A204.1 (cell line): ENCODE measurements at regions not wholly inside any gene's neighbourhood (a gene's known extent, or its start where the extent isn't known, plus 50 kb on each side); places are given as distances from the start of the nearest gene placed in this dataset.

ENCODE experiments used
- FAIRE-seq: peaks from 2 replicates; lab custom pipeline; 2012; peaks lifted over from hg19 to GRCh38; lab: Jason Lieb, UNC

DNA sequence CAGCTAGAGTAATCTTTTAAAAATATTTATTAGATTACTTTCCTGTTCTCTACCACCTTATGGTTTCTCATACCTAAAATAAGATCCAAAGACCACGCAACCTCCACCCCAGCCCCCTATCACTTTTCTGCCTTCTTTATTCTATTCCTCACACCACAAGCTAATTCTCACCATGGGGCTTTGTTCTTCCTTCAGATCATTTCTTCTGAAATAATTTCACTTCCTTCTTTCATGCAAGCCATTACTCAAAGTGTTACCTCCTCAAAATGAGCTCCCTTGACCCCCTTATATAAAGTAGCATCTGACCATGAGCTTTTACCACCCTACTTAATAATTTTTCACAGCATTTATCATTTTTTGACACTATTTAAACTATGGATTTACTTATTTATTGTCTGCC lies 233.2 kb upstream of the TMCO5A start:
- FAIRE-seq, result no peak

DNA sequence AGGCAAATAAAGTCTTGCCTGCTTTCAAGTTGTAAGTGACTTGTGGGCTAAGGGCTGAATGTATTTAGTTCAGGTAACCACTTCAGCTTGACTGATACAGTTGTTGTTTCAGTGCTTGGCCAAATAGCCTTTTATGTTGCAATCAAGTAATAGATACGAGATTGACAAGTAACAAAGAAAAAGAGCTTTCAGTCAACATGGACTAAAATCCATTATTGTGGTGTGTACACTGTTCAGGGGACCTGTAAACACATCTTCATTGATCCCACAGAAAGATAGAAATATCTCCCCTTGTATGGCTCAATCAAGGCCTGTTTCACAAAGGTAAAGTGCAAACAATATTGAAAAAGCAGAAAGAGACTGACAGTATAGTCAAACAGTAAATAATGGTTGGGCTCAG lies 224.8 kb upstream of the TMCO5A start:
- FAIRE-seq, result no peak

- no peak for FAIRE-seq
These were observed 219.3 kb upstream of the TMCO5A start for GRCh38 chr15:37715101-37715500.

DNA sequence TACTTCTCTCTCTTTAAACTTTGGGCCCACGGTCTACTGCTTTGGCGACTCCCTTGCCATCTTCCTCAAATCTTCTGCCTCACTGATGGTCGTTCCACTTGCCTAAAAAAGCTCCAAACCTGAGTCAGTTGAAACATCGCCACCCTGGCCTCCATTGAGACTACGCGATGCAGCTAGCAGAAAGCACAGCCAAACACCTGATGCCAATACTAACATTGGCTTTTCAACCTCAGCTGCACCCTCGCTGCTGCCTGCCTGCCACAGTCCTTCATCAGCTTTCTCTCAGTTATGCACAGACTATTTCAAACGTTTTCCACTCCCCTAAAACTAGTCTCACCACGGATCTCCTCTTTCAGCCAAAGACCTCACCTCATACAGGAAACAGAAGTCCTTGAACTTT lies 214.2 kb upstream of the TMCO5A start:
- FAIRE-seq, result no peak

DNA sequence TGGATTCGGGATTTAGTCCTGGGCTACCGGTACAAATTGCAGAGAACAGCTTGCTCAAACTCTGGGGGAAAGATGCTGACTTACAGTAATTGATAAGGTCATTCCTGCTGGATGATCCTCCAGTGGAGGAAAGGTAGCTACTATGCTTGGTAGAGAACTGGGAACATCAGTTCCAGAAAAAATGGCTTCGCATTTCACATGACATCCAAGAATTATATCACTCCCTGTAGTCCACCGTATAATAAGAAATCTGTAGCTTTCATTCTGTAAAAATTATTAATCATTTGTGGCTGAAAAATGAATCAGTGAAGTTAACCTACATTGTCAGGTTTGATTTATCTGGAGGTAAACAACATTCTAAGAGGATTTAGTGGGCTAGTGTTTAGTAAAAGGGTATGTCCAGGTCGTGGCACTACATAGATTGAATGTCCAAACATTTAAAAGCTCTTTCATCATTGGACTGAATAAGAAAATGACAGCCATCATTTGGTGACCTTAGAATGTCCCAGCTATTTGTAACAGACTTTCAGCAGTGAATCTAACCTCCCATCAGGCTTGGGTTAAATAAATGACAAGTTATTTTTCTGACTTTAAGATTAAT lies 203.2 kb upstream of the TMCO5A start:
- no peak for FAIRE-seq

- FAIRE-seq, result no peak
These were observed 200.8 kb upstream of the TMCO5A start for GRCh38 chr15:37733628-37734027.

DNA sequence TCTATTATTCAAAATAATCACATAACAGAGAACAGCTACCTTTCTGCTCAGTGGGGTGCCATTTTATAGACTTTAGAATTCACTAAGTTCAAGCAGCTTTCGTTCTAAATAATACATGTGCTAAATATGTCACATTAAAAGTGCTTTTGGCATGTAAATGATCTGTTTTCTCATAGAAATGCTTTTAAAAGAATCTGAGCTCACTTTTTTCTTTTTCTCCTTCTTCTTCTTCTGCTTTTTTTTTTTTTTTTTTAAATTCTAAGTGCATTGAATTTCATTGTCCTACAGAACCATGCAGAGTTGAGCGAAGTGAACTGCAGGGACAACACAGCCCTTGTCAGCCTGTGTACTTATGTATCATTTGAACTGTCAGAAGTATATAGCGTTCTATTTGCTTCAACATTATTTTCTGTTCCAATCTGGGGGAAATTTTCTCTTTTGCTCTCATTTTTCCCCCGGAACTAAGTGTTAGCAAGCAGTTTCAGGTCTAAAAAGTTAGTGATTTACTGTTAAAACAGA lies 193.8 kb upstream of the TMCO5A start:
- no peak for FAIRE-seq

- no peak for FAIRE-seq
These were observed 190.6 kb upstream of the TMCO5A start for GRCh38 chr15:37743826-37744225.

DNA sequence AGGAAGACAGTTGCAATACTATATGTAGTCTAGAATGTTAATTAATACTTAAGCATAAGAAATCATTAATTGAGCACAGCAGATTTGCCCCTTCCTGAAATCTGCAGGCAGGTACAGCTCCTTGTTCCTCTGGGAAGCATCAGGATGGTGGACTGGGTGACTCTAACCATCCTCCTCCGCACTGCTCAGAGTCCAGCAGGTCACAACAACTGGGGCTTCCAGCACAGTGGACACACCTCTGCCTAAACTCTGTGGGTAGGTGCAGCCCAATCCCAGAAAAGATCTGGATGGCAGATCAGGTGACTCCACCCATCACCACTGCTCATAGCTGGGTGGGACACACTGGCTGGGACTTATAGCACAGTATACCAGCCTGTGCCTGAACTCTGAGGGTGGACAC lies 189.9 kb upstream of the TMCO5A start:
- no peak for FAIRE-seq

DNA sequence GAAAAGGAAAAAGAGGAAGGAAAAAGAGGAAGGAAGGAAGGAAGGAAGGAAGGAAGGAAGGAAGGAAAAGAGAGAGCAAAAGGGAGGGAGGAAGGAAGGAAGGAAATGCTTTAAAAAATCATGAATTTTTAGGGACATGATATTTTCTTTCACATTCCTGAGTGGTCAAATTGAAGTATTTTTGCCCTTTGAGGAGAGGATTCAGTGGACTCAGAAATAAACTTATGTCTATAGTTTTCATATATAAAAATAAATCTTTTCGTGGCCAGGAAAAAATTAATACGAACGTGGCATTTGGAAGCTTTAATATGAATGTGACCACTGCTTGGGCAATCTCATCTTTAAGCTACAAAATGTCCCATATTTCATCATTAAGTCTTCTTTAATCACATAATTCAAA lies 183.0 kb upstream of the TMCO5A start:
- no peak for FAIRE-seq

DNA sequence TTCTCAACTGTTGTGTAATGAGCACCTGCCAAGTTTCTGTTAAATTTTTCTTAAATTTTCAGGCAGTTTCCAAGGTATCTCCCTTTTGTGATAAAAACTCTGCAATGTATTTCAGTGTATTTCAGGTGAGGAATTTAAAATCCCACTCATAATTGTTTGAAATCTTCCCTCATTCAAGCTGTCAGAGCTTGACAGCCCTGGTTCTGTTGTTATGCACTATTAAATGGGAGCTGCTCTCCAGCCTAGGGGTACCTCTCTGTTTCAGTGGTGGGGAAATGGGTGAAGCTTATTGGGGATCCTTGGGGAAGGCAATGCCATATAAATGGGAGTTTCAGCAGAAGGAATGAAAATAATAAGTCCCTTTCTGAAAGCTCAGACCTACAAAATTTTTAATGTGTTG lies 178.0 kb upstream of the TMCO5A start:
- FAIRE-seq, result no peak

- no peak for FAIRE-seq
These were observed 176.0 kb upstream of the TMCO5A start for GRCh38 chr15:37758412-37758811.

DNA sequence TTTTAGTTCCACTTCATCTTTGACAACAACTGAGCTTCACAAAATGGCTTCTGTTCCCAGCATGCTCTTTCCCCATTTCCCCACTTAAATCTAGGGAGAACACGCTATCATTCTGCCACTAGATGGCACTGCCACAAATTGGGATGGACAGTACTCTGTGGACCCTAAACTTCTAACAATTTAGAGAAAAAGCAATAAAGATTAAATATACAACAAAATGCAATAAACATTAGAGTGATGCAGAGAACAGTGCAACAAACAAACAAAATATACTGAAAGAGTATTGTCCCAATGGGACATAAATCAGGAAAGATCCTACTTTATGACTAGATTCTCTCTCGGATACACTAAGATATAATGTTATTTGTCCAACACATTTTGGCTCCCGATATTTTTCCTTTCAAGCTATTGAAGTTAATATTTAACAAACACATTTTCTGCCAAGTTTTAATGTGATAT lies 169.7 kb upstream of the TMCO5A start:
- no peak for FAIRE-seq

- no peak for FAIRE-seq
These were observed 168.7 kb upstream of the TMCO5A start for GRCh38 chr15:37765786-37766185.

GRCh38 chr15:37767841-37768455 lies 166.5 kb upstream of the TMCO5A start:
- FAIRE-seq, result no peak

- FAIRE-seq, result no peak
These were observed 163.0 kb upstream of the TMCO5A start for GRCh38 chr15:37771465-37771864.

DNA sequence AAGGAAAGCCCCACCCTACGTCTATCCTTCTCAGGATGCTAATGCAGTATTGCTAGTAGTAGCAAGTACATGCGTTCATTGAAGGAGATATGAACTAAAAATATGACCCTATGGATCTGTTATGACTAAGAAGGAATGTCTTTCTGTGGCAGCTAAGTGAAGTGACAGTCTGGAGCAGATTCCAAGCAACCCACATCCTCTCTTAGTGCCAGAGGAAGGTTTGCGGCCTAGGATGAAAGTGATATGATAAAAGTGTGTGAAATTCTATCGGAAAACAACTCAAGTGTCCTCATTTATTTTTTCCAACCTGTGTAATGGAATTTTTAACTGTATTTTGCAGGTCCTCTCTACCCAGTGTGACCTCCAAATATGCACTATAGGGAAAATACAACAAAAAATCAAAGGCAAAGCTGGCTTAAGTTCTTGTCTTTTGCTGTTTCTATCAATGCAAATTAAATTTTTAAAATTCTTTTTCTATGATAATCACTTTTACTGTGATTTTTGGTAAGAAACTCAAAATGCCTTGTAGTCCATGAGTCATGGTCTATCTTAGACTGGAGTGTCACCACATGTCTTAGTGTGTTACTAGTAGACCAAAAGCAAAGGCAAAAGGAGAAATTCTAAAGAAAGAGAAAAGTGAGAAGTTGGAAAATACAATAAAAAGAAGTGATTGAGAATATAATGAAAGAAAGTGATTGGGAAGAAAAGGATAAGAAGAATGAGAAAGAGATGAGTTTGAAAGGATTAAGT lies 161.2 kb upstream of the TMCO5A start:
- no peak for FAIRE-seq

DNA sequence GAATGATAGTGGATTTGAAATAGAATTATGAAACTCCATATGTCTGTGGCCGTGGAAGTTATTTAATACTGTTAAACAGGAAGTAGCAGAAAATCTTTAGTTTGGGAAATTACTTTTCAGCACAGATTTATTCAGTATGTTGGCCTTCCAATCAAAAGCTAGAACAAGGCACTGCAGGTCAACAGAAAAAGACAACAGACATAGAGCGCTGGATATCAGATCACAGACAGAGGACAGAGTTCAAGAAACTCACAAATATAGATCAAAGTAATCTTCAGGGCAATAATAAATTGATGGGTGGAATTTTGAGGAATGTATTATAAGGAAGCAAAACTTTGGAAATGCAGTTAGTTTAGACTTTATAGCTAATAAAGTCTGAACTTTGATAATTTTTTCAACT lies 159.5 kb upstream of the TMCO5A start:
- no peak for FAIRE-seq

GRCh38 chr15:37777006-37777405 lies 157.4 kb upstream of the TMCO5A start:
- no peak for FAIRE-seq

DNA sequence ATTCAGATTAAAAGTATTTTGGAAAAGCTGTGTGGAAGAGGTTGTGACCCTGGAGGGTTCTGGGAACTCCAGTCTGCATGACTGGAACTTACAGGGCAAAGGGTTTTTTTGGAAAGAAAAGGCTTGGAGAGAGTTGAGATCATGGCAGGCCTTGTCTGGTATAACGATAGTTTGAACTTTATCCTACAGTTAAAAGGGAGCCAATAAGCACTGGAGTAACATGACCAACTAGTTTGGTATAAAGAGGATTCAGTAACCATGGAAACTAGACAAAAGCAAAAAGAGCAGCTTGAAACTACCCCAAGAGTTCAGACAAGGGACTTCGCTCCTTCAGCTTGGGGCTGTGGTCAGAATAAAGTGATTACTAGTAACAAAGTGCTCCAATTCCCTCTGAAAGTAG lies 151.2 kb upstream of the TMCO5A start:
- no peak for FAIRE-seq

- FAIRE-seq, result no peak
These were observed 146.1 kb upstream of the TMCO5A start for GRCh38 chr15:37788330-37788729.

DNA sequence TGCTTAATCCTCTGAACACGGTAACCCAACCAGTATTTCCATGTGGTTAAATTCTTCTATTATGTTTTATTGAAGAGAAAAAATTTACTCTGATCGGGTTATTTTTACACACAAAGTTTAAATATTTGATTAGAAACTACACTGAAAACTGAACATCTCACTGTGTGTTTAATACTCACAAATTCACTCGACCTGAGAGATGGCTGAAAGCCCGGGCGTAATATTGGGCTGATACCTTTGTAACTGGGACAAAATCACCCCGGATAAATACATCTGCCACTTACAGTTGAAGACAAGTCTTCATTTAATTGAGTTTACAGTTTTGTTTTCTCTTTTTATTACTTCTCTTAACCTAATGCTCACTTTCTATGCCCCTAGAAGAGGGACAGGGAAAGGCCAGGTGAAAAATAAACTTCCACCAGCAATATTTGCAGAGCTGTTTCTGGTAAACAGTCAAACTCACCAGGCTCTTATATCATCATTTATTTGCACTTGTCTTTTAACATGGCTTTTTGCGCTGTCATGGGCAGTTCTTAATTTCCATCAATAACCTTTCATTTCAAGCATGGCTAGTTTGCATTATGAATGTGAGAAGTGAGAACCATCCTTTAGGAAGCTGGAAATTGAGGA lies 145.6 kb upstream of the TMCO5A start:
- FAIRE-seq, result no peak

DNA sequence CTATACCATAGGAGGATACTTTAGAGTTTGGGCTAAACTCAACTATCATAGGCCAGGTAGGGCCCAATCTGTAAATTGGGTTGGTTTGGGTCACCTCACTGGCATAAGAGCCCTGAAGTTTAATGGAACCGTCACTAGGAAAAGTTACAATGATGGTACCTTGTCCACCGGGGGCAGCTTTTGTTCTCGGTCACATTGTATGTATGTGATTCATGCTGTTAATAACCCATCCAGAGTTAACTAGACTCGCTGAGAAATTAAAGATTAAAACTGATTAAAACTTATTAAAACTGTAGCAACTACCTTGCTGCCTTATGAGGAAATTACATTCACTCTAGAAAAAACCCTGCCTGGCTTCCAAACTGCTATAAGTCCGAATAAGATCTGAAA lies 145.0 kb upstream of the TMCO5A start:
- FAIRE-seq, result no peak
